ENCODE measurements at regions not wholly inside any gene's neighbourhood (a gene's known extent, or its start where the extent isn't known, plus 50 kb on each side); places are given as distances from the start of the nearest gene placed in this dataset.

- peak; percentile 60 for TF ChIP-seq RAD21 (IDR thresholded peaks at IDR 0.05; ENCODE audit: low read depth)
- no peak for TF ChIP-seq FOXM1 (IDR thresholded peaks at IDR 0.05; ENCODE audit: borderline replicate concordance, low read depth)
- TF ChIP-seq ZBTB7A (IDR thresholded peaks at IDR 0.05; ENCODE audit: low read depth), result no peak
- TF ChIP-seq USF1 (IDR thresholded peaks at IDR 0.05), result no peak
Observed at GRCh38 chr5:81838307-81838906, 87.5 kb upstream of the SSBP2 start.

- TF ChIP-seq TEAD4 (IDR thresholded peaks at IDR 0.05), result no peak
- no peak for TF ChIP-seq FOXM1 (IDR thresholded peaks at IDR 0.05; ENCODE audit: borderline replicate concordance, low read depth)
- no peak for TF ChIP-seq CREB1 (IDR thresholded peaks at IDR 0.05; ENCODE audit: low read depth)
- no peak for TF ChIP-seq TCF12 (IDR thresholded peaks at IDR 0.05; ENCODE audit: low read depth)
Observed at GRCh38 chr5:81837667-81838306, 86.9 kb upstream of the SSBP2 start.

- TF ChIP-seq, protein P1, sequence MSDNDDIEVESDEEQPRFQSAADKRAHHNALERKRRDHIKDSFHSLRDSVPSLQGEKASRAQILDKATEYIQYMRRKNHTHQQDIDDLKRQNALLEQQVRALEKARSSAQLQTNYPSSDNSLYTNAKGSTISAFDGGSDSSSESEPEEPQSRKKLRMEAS (IDR thresholded peaks at IDR 0.05), result no peak
- TF ChIP-seq YY1 (IDR thresholded peaks at IDR 0.05; ENCODE audit: low read depth) (no peak), ZBTB7A (IDR thresholded peaks at IDR 0.05; ENCODE audit: low read depth) (no peak), RAD21 (IDR thresholded peaks at IDR 0.05; ENCODE audit: low read depth) (no peak), EGR1 (IDR thresholded peaks at IDR 0.05) (no peak), TCF12 (IDR thresholded peaks at IDR 0.05; ENCODE audit: low read depth) (no peak), CREB1 (IDR thresholded peaks at IDR 0.05; ENCODE audit: low read depth) (no peak), USF1 (IDR thresholded peaks at IDR 0.05) (no peak), NFIC (IDR thresholded peaks at IDR 0.05) (no peak), TAF1 (IDR thresholded peaks at IDR 0.05; ENCODE audit: low read depth) (no peak), TEAD4 (IDR thresholded peaks at IDR 0.05) (no peak), CEBPB (IDR thresholded peaks at IDR 0.05) (no peak), FOXM1 (IDR thresholded peaks at IDR 0.05; ENCODE audit: borderline replicate concordance, low read depth) (no peak), EP300 (IDR thresholded peaks at IDR 0.05; ENCODE audit: borderline replicate concordance) (no peak)
- TF ChIP-seq, protein P2, sequence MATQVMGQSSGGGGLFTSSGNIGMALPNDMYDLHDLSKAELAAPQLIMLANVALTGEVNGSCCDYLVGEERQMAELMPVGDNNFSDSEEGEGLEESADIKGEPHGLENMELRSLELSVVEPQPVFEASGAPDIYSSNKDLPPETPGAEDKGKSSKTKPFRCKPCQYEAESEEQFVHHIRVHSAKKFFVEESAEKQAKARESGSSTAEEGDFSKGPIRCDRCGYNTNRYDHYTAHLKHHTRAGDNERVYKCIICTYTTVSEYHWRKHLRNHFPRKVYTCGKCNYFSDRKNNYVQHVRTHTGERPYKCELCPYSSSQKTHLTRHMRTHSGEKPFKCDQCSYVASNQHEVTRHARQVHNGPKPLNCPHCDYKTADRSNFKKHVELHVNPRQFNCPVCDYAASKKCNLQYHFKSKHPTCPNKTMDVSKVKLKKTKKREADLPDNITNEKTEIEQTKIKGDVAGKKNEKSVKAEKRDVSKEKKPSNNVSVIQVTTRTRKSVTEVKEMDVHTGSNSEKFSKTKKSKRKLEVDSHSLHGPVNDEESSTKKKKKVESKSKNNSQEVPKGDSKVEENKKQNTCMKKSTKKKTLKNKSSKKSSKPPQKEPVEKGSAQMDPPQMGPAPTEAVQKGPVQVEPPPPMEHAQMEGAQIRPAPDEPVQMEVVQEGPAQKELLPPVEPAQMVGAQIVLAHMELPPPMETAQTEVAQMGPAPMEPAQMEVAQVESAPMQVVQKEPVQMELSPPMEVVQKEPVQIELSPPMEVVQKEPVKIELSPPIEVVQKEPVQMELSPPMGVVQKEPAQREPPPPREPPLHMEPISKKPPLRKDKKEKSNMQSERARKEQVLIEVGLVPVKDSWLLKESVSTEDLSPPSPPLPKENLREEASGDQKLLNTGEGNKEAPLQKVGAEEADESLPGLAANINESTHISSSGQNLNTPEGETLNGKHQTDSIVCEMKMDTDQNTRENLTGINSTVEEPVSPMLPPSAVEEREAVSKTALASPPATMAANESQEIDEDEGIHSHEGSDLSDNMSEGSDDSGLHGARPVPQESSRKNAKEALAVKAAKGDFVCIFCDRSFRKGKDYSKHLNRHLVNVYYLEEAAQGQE (IDR thresholded peaks at IDR 0.05; ENCODE audit: low read depth), result no peak
Observed at GRCh38 chr5:81835814-81836367, 85.0 kb upstream of the SSBP2 start.

DNA sequence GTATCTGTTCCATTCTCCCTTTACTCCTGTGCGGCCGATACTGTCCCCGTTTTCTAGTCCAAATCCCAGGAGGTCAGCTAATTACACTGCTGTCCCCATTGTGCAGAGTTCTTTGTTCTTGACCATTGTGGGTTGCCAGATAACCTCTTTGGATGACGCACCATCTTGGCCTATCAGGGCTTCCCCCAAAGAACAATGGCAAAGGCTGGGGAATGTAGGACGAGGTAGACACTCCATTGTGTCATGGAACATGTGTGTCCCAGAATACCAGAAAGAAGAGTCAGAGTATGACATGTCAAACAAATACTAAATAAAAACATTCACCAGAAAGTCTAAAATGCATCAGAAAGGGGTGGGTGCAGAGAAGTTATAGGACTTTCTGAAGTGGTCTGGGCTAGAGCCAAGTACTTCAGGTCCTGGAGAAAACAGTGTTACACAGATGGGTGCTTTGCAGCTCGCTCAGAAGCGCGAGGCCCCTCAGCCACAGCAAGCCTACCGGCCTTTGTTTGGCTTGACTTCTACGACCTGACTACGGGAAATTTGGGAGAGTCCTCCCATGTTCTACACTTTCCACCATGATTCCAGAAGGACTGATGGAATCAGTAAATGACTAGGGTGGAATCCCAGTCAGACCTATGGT is 83.2 kb upstream of the SSBP2 start:
- no peak for TF ChIP-seq YY1 (IDR thresholded peaks at IDR 0.05; ENCODE audit: low read depth)

DNA sequence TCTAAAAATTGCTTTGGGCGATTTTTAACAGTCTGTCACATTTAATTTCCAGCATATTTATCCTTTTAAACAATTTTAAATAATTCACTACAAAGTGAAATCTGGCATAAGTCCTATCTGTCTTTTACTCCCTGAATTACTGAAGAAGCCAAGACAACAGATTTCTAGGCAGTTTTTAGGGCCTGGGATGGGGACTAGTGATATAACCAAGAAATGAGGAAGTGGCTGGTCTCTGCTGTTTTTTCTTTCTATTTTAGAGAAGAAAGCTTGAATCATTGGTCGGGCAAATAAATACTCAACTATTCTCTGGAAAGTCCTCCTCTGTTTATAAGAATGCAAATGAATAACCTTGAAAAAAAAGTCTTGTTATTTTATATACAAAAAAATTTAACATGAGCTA is 79.7 kb upstream of the SSBP2 start:
- TF ChIP-seq USF1 (IDR thresholded peaks at IDR 0.05) (no peak), YY1 (IDR thresholded peaks at IDR 0.05; ENCODE audit: low read depth) (no peak), EP300 (IDR thresholded peaks at IDR 0.05; ENCODE audit: borderline replicate concordance) (no peak), NFIC (IDR thresholded peaks at IDR 0.05) (no peak), TEAD4 (IDR thresholded peaks at IDR 0.05) (no peak), ZBTB7A (IDR thresholded peaks at IDR 0.05; ENCODE audit: low read depth) (no peak), RAD21 (IDR thresholded peaks at IDR 0.05; ENCODE audit: low read depth) (no peak), TCF12 (IDR thresholded peaks at IDR 0.05; ENCODE audit: low read depth) (no peak), CEBPB (IDR thresholded peaks at IDR 0.05) (no peak), EGR1 (IDR thresholded peaks at IDR 0.05) (no peak), CREB1 (IDR thresholded peaks at IDR 0.05; ENCODE audit: low read depth) (no peak), TAF1 (IDR thresholded peaks at IDR 0.05; ENCODE audit: low read depth) (no peak), FOXM1 (IDR thresholded peaks at IDR 0.05; ENCODE audit: borderline replicate concordance, low read depth) (no peak)
- TF ChIP-seq, protein P2 (IDR thresholded peaks at IDR 0.05; ENCODE audit: low read depth), result no peak
- TF ChIP-seq, protein P1 (IDR thresholded peaks at IDR 0.05), result no peak

Measured in Ishikawa (cell line).